NCI-H82 (cell line): ENCODE measurements at regions not wholly inside any gene's neighbourhood (a gene's known extent, or its start where the extent isn't known, plus 50 kb on each side); places are given as distances from the start of the nearest gene placed in this dataset.

Experiments
- DNase-seq: peaks from one replicate; lab custom pipeline; 2025; lab: John Stamatoyannopoulos, UW

DNA sequence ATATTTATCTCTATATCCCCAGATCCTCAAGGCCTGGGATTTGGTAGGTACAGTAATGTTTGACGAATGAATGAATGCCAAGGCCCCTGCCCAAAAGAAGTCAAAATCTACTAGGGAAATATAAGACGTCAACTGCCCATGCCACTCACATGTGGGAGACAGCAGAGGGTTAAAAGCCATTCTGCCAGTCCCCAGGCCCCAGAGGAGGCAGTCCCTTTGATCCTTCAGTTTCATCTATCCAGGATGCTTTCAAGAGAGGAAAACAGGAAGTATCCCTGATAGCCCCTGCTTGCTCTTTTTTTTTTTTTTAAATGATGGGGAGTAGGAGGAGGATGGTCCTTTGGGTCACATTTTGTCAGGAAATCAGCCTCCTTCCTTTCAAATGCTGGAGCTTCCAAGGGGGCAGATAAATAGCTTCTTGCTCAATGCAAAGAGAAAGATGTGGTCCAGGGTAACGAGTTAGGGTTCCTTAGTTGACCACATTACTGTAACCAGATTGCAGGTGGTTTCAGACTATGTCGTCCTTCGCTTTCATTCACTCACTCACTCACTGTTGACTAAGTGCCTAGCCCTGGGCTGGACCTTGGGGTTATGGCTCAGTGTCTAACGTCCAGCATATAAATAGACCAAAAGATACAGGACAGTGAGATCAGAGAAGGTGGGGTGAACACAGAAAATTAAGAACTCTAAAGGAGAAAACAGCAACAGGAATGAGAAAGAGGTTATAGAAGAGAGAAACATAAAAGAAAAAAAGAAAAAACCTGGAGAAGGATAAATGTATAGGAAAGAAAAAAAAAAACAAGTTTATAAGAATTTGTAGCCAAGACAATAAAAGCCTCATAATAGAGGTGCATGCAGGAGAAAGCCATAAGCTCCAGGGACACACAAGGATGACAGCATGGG is 64.6 kb upstream of the PIM1 start:
- DNase-seq = no peak

- no peak for DNase-seq
Measured at GRCh38 chr6:37106051-37106363, 63.9 kb upstream of the PIM1 start.

DNA sequence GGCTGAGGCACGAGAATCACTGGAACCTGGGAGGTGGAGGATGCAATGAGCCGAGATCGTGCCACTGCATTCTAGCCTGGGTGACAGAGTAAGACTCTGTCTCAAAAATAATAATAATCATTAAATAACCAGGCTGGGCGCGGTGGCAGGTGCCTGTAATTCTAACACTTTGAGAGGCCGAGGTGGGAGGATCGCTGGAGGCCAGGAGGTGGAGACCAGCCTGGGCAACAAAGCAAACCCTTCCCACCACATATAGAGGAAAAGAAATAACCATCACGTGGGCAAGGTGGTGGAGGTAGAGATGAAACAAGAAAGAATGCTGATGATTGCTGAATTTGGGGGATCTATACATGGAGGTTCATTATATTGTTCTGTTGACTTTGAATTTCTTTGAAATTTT is 63.4 kb upstream of the PIM1 start:
- no peak for DNase-seq

DNA sequence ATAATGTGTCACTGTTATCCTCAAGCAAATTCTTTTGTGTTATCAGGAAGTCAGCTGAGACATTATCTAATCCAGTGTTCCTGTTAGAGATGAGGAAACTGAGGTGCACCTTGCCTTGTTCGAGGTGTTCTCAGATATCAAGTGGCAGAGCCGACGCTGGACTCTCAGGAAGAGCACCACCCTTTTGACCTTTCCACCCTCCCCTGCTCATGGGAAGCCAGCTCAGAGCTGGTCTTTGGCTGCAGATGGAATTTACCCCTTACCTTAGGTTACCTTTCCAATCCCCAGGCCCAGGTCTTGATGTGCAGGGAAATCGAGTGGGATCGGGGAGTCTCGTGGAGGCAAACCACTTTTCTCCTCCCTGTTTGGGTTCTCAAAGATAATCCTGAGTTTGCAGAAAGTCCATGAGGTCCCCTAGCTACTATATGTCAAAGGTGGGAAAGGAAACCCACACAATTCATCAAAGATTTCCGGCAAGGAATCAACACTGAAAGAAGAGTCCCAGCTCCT is 62.9 kb upstream of the PIM1 start:
- no peak for DNase-seq

DNA sequence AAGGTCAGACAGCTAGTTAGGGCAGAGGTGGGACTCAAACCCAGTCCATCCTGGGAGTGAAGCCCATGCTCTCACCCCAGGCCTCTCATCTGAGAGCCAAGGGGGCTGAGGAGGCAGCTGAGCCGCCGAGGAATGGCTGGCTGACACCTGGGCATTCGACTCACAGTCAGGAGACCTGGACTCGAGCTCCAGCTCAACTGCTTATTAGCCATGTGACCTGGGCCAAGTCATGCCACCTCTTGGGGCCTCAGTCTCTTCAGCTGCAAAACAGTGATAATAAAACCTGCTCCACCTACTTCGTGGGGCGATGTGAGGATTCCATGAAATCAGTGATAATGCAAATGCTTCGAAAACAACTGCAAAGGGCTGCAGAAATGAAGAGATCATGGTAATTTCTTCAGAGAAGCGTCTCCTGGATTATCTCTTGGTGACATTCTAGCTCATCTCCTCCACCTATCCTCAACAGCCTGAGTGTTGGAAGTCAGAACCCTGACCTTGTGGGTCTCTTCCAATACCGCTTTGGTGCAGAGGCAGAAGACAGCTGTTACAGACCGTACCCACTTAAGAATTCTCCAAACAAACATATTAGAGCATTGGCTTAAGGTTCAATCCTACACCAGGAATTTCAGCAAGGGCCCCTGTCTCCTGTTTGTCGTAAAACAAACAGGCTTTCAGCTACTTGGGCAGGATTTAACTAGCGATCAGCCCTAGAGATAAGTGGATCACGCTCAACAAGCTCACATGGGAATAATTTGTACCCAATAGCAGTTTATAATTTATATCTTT is 60.0 kb upstream of the PIM1 start:
- peak; percentile 90 for DNase-seq

- no peak for DNase-seq
Measured at GRCh38 chr6:37110500-37111461, 59.2 kb upstream of the PIM1 start.

DNA sequence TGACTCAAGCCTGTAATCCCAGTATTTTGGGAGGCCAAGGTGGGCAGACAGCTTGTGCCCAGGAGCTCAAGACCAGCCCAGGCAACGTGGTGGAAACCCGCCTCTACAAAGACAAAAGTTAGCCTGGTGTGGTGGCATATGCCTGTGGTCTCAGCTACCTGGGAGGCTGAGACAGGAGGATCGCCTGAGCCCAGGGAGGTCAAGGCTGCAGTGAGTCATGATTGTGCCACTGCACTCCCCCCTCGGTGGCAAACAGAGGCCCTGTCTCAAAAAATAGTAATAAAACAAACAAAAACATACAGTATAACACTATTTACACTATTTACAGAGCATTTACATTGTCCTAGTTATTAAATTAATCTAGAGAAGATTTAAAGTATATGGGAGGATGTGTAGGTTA is 56.0 kb upstream of the PIM1 start:
- DNase-seq = no peak

GRCh38 chr6:37114612-37115011 is 55.3 kb upstream of the PIM1 start:
- no peak for DNase-seq

- DNase-seq = peak; percentile 65
Measured at GRCh38 chr6:37115236-37115895, 54.6 kb upstream of the PIM1 start.

DNA sequence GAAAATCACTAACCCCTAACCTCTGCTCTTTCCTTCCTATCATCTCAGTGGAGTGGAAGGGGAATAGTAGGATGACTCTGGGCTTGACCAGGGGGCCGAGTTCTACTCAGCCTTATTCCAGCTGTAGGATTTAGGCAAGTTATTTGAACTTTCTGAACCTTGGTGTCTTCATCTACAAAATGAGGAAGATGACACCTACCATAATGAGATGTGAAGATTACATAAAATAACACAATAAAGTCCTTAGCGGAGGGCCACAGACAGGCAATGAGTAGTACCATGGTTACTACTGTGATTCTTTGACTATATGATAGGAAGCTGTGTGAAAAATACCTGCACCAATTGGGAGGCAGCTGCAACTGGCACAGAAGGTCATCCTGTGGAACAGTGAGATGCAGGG is 53.6 kb upstream of the PIM1 start:
- no peak for DNase-seq

GRCh38 chr6:37119387-37119886 is 50.5 kb upstream of the PIM1 start:
- no peak for DNase-seq
